HG02678 (cell line): ENCODE measurements at regions not wholly inside any gene's neighbourhood (a gene's known extent, or its start where the extent isn't known, plus 50 kb on each side); places are given as distances from the start of the nearest gene placed in this dataset.

Experiments
- ATAC-seq: cut with Tn5 transposase; IDR thresholded peaks from one replicate; pipeline ENCODE4 v1.9.1; 2021; ENCODE audit warnings: mild to moderate bottlenecking, moderate library complexity; ENCODE audit not compliant: unreplicated experiment

GRCh38 chr3:152185891-152186630 lies 82.7 kb upstream of the MBNL1 start:
- ATAC-seq, result no peak

- no peak for ATAC-seq
Observed at GRCh38 chr3:152190636-152191183, 78.0 kb upstream of the MBNL1 start.

DNA sequence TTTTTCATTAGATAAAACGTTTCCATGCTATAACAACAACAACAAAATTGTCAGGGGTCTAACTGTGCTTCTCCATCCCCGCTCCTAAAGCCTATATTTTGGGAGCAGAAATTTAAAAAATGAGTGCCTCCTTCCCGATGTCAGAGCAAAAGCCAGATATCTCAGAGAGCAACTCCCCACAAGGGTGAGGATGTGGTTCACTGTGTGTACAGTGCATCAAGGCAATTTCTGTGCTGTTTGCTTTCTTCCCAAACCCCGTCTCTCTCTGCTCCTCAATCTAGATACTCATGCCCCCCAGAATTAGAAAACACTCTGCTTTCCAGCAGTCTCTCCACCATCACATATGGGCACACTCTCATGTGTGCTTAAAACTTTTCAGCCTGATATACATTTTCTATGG lies 76.7 kb upstream of the MBNL1 start:
- ATAC-seq, result no peak

DNA sequence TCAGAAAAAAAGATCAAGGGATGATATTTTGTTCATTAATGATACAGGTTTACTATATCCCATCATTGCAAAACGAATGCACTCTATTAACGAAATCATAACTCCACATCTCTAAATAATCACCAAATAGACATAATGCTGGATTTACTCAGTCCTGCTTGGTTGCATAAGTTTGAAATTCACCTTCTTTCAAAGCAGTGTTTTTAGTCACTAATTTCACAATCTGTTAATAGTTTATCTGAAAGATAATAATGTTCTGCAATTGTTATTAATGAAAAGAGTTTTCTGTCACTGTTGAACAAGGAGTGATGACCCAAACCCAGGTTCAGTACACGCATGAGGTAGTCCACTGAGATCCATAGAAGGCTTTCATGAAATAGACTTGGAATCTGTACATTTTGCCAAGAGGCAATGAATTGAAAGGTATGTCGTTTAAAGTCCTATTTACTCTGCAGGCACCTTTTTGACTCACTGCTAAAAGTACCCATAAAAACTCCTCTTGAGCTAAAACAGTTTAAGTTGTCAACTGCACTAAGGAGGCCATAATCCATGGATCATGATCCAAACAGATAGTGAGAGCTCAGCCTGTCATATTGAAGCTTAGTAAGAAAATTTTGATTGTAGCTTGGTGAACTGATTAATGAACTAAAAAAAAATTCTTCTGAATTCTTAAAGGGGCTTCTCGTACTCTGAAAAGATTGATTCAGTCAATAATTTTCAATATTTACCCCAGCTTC lies 75.6 kb upstream of the MBNL1 start:
- no peak for ATAC-seq

- peak; percentile 59 for ATAC-seq
Observed at GRCh38 chr3:152193673-152194267, 75.0 kb upstream of the MBNL1 start.

DNA sequence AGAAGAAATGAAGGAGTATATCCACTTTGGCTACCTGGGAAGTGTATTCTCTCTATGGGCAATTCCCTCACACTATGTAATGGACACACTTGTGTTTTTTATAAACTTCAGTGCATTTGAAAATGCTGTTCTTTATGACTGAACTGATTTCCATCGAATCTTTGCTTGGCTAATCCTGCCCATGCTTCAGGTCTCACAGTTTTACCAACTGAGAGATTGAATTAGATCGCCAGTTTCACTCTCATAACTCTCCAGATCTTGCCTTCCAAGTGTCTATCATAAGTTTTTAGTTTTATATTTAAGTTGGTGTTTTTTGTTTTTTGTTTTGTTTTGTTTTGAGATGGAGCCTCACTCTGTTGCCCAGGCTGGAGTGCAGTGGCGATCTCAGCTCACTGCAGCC lies 73.5 kb upstream of the MBNL1 start:
- no peak for ATAC-seq

GRCh38 chr3:152196782-152197181 lies 71.9 kb upstream of the MBNL1 start:
- peak; percentile 45 for ATAC-seq

DNA sequence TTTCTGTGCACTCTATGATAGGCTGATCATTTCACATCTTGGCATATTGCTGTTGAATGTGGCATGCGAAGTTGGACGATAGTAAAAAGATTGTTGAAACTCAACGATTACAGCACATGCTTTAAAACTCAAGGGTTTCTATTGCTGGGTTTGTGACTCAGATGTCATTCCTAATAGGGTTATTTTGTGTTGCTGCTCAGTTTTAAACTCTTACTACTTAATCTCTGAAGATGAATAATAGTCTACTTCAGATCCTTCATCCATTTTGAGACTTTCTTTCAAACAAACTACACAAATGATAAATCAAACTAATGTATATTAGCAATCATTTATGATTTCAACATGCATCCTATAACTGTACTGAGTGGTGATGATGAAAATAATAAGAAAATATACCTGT lies 71.3 kb upstream of the MBNL1 start:
- ATAC-seq, result no peak

GRCh38 chr3:152197937-152198336 lies 70.8 kb upstream of the MBNL1 start:
- peak; percentile 37 for ATAC-seq

- ATAC-seq, result no peak
Observed at GRCh38 chr3:152198665-152199064, 70.1 kb upstream of the MBNL1 start.

DNA sequence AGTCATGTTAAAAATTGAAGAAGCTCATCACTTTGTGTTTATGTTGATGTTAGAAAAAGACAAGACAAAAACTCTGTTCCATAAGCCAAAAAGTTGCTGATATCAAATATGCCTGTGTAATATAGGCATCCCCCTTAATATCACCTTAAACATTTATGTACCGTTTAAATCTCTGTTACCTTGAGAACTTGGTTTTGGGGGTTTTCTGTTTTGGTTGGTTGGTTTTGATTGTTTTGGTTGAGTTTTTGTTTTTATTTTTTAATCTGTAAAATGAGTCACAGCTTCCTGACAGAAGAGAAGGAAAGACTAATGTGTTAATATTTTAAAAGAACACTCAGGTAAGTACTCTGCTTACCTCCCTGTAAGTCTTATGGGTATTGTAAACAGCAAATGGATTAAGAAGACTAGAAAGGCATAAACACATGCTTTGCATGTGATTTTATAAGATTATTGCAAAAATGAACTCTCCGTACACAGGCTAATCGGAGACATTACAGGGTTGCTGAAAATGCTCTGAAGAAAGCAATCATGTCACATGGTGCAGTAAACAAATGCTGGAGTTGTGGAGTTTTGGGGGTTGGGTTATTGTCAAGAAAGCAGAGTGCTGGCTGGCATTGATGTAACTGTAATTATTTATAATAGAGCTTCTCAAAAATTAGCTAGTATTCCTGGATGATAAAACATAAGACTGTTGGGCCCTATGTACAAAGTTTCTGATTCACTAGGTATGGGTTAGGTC lies 69.5 kb upstream of the MBNL1 start:
- no peak for ATAC-seq

DNA sequence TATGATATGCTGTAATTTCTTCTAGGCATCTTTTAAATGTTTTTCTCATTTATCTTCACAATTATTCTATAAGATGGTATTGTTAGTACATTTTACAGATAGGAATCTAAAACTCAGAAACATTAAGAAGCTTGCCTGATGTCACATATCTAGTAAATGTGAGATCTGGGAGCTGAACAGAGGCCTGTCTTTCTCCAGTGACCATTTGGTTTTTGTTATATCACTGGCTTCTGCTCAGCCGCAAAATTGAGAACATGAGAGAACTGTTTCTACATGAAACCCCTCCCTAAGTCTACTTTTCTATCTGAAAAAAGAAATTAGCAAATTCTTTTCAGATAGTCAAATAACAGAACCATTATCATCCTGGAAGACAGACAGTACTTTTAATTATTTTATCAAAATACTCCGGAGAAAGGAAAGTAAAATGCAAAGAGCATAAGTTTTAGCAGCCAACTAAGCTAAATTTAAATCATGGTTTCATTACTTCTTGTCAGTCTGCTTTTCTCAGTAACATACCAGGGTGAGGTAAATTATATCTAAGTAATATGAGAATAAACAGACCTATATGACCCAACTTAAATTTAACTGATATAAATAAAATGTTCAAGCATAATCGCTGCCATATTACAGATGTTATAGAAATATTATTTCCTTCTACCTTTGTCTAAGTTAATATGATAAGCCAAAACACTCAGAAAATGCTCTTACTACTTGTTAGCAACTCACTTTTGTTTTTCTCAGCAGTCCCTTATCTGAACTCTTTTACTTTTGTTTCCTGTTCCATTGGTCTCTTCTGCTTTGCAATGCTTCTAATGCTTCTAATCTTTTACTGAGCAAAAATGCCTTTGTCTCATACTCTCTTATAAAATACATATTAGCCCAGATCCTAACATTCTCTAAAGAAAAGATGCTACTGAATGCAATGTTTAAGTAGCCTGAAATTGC lies 68.0 kb upstream of the MBNL1 start:
- peak; percentile 24 for ATAC-seq

DNA sequence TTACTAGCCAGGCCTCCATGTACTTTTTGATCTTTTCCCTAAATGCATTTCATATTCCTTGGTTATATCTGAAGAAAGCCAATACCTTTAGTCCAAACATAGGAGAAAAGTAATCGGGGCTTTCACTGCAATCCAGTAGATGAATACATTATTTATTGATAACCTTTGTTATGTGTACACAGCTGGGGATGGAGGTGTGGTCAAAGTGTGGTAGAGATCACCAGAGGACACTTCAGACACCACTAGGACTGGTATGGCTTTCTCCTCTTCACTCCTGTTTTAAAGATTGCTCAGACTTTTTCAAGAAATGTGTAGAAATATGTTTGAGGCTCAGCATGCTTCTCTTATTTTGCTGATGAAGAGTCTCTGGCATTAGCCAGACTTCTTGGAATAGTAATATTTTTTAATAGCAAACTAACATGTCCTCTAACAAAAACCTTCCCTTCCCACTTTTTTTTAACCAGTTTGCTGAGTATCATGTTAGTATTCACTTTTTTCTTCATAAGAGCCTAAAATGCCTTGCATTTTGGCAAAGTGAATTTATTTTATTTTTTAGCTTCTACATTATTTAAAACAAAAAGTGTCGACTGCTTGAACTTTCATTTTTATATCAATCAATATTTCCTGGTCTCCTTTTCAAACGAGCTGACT lies 65.6 kb upstream of the MBNL1 start:
- ATAC-seq, result peak; percentile 29

DNA sequence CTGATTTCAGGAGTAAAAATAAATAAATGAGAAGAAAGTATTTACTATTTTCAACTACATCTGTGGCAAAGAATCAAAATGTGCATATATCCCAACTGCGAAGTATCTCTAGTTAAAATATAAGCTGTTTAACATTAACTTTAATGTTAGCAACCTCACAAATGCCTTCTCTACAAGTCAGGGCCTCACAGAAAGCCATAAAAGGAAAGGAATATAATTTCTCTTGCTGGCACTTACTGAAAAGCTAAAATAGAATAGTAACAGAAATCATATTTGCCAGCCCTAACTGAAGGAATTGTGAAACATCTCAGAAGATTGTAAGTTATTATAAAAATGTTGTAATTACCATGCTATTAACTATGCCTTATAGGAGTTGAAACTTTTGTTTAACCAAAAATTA lies 65.1 kb upstream of the MBNL1 start:
- ATAC-seq, result no peak

GRCh38 chr3:152204218-152204617 lies 64.5 kb upstream of the MBNL1 start:
- ATAC-seq, result no peak

GRCh38 chr3:152205097-152205593 lies 63.6 kb upstream of the MBNL1 start:
- peak; percentile 39 for ATAC-seq

GRCh38 chr3:152206243-152206760 lies 62.4 kb upstream of the MBNL1 start:
- ATAC-seq, result no peak

DNA sequence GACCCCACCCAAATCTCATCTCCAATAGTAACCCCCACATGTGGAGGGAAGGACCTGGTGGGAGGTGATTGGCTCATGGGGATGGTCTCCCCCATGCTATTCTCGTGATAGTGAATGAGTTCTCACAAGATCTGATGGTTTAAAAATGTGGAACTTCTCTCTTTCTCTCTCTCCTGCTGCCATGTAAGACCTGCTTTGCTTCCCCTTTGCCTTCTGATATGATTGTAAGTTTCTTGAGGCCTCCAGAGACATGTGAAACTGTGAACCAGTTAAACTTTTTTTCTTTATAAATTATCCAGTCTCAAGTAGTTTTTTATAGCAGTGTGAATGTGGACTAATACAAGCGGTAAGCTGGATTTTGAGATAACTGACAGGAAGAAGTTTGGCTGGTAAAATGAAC lies 60.3 kb upstream of the MBNL1 start:
- no peak for ATAC-seq

DNA sequence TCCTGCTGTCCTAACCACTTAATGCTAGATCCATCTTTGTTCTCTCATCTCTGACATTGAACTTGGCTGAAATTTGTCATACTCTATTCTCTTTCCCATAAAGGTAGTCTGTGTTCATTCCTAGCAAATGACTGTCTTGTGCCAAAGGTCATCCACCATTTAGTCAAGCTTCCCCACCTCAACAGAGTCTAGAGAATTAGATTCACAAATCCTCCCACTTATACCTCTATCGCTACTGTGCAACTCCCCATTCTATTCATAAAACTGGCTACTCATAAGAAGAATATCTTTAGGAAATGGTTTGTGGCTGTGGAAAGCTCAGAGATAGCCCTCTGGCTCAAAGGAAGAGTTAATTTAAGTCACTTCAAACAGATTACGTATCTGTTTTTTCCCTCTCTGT lies 59.7 kb upstream of the MBNL1 start:
- ATAC-seq, result no peak
